ENCODE measurements at regions not wholly inside any gene's neighbourhood (a gene's known extent, or its start where the extent isn't known, plus 50 kb on each side); places are given as distances from the start of the nearest gene placed in this dataset.

GRCh38 chr13:89363144-89363543 lies 1692.0 kb downstream of the SLITRK5 start:
- no peak for FAIRE-seq
- CTCF ChIA-PET: no interaction called here
- Histone ChIP-seq H3K4me3 (no peak overlapping the region), H3K4me2 (no peak overlapping the region), H3K27ac (no peak overlapping the region), H3K9me3 (no peaks in the 10 kb centered on the region), H3K4me1 (no peaks in the 10 kb centered on the region)
- POLR2A ChIA-PET: no interaction called here
- ATAC-seq: no peak
- 94% methylated on average over 25 of the region's 41 CpGs for WGBS (ENCODE audit: missing lambda C conversion rate)
- TF ChIP-seq MAFK (IDR thresholded peaks at IDR 0.05; ENCODE audit: partially characterized antibody): no peak
- no peak for TF ChIP-seq EP300 (IDR thresholded peaks at IDR 0.05)
- TF ChIP-seq HOXA7 (CRISPR knock-in tag; IDR thresholded peaks at IDR 0.05): no peak
- DNase-seq (ENCODE audit: low read depth in 1 of 2, low spot score in 1 of 2): no peak

- H3K4me1 ChIP-seq: no peaks in the 10 kb centered on the region
- ATAC-seq (no peak), DNase-seq (ENCODE audit: low read depth in 1 of 2, low spot score in 1 of 2) (no peak), FAIRE-seq (no peak)
- H3K4me3 ChIP-seq: no peak overlapping the region
- ChIA-PET CTCF (no interaction called here), POLR2A (no interaction called here)
- no peak overlapping the region for H3K4me2 ChIP-seq
- H3K27ac ChIP-seq: no peak overlapping the region
- no peak for TF ChIP-seq BHLHE40 (IDR thresholded peaks at IDR 0.05; ENCODE audit: low read depth, low read length)
- TF ChIP-seq PHF8 (IDR thresholded peaks at IDR 0.05; ENCODE audit: borderline replicate concordance, low read depth): no peak
- TF ChIP-seq CTCF (IDR thresholded peaks at IDR 0.05): no peak
- WGBS (ENCODE audit: missing lambda C conversion rate): 89% methylated on average over 3 of the region's 3 CpGs
- H3K9me3 ChIP-seq: no peaks in the 10 kb centered on the region
Measured at GRCh38 chr13:89372193-89372592, 1701.0 kb downstream of the SLITRK5 start.

- H3K27ac ChIP-seq: no peak overlapping the region
- TF ChIP-seq MAX (IDR thresholded peaks at IDR 0.05): no peak
- no peak for TF ChIP-seq RCOR1 (IDR thresholded peaks at IDR 0.05; ENCODE audit: low read depth, low read length)
- no peak for TF ChIP-seq SMC3 (IDR thresholded peaks at IDR 0.05)
- TF ChIP-seq ZNF302 (CRISPR knock-in tag; IDR thresholded peaks at IDR 0.05): no peak
- no peak for TF ChIP-seq ELK1 (IDR thresholded peaks at IDR 0.05; ENCODE audit: low read depth, low read length)
- TF ChIP-seq CBX2 (IDR thresholded peaks at IDR 0.05; ENCODE audit: borderline replicate concordance, low read depth): no peak
- no peak for TF ChIP-seq ZC3H11A (IDR thresholded peaks at IDR 0.05)
- no peak for TF ChIP-seq CHD2 (IDR thresholded peaks at IDR 0.05; ENCODE audit: low read length, partially characterized antibody)
- TF ChIP-seq BHLHE40 (IDR thresholded peaks at IDR 0.05; ENCODE audit: low read depth, low read length): no peak
- no peak for TF ChIP-seq USF2 (IDR thresholded peaks at IDR 0.05)
- no peak for TF ChIP-seq POLR2AphosphoS2 (conservative IDR thresholded peaks at IDR 0.05; ENCODE audit: low read length)
- no peak for TF ChIP-seq HDAC2 (IDR thresholded peaks at IDR 0.05)
- TF ChIP-seq RNF2 (IDR thresholded peaks at IDR 0.05; ENCODE audit: borderline replicate concordance, low read depth): no peak
- no peak for TF ChIP-seq ZFP36 (IDR thresholded peaks at IDR 0.05; ENCODE audit: borderline replicate concordance, partially characterized antibody)
- no peak for TF ChIP-seq EP300 (IDR thresholded peaks at IDR 0.05)
- TF ChIP-seq SREBF2 (IDR thresholded peaks at IDR 0.05): no peak
- TF ChIP-seq NFE2L2 (conservative IDR thresholded peaks at IDR 0.05; ENCODE audit: low read length): no peak
- ATAC-seq: no peak
- ChIA-PET CTCF (no interaction called here), POLR2A (no interaction called here)
- DNase-seq (ENCODE audit: low read depth in 1 of 2, low spot score in 1 of 2): no peak
- no peak for FAIRE-seq
- peaks cover 5% of the 10 kb centered on the region; the same call in 1 of the 3 replicates for H3K4me1 ChIP-seq
- WGBS (ENCODE audit: missing lambda C conversion rate): 84% methylated on average over 2 of the region's 2 CpGs
- no peaks in the 10 kb centered on the region for H3K9me3 ChIP-seq
- H3K4me2 ChIP-seq: no peak overlapping the region
- no peak overlapping the region for H3K4me3 ChIP-seq
Measured at GRCh38 chr13:89375839-89376238, 1704.7 kb downstream of the SLITRK5 start.
